Inflammatory macrophage treated with lipopolysaccharide for 4 hours (primary cell): ENCODE measurements at regions not wholly inside any gene's neighbourhood (a gene's known extent, or its start where the extent isn't known, plus 50 kb on each side); places are given as distances from the start of the nearest gene placed in this dataset.
"Not testable (repeated sequence)": the region's sequence is repeated elsewhere in the genome, so short reads cannot be mapped to it uniquely, and the experiment has no call there.

ENCODE experiments used
- DNase-seq: peaks from one replicate; pipeline ENCODE4 v3.0.0-alpha.2; 2020

- DNase-seq: no peak
Measured at GRCh38 chr2:44051593-44052347, 56.0 kb upstream of the LRPPRC start.

GRCh38 chr2:44052584-44052983 lies 56.8 kb upstream of the LRPPRC start:
- no peak for DNase-seq

- no peak for DNase-seq
Measured at GRCh38 chr2:44053052-44053451, 57.3 kb upstream of the LRPPRC start.

GRCh38 chr2:44053456-44053855 lies 57.7 kb upstream of the LRPPRC start:
- no peak for DNase-seq

GRCh38 chr2:44055229-44055628 lies 59.4 kb upstream of the LRPPRC start:
- DNase-seq: no peak

GRCh38 chr2:44055664-44056063 lies 59.9 kb upstream of the LRPPRC start:
- no peak for DNase-seq

- no peak for DNase-seq
Measured at GRCh38 chr2:44056947-44057346, 61.2 kb upstream of the LRPPRC start.

GRCh38 chr2:44060286-44060685 lies 64.5 kb upstream of the LRPPRC start:
- DNase-seq: not testable (repeated sequence)

GRCh38 chr2:44060990-44061389 lies 65.2 kb upstream of the LRPPRC start:
- no peak for DNase-seq

- no peak for DNase-seq
Measured at GRCh38 chr2:44061469-44061868, 65.7 kb upstream of the LRPPRC start.

GRCh38 chr2:44061876-44062275 lies 66.1 kb upstream of the LRPPRC start:
- no peak for DNase-seq

- DNase-seq: no peak
Measured at GRCh38 chr2:44063033-44063432, 67.2 kb upstream of the LRPPRC start.

GRCh38 chr2:44064281-44064680 lies 68.5 kb upstream of the LRPPRC start:
- not testable (repeated sequence) for DNase-seq

- not testable (repeated sequence) for DNase-seq
Measured at GRCh38 chr2:44067012-44067790, 71.4 kb upstream of the LRPPRC start.

- not testable (repeated sequence) for DNase-seq
Measured at GRCh38 chr2:44067791-44068181, 72.0 kb upstream of the LRPPRC start.

GRCh38 chr2:44071454-44072046 lies 75.8 kb upstream of the LRPPRC start:
- no peak for DNase-seq

- not testable (repeated sequence) for DNase-seq
Measured at GRCh38 chr2:44073667-44074066, 77.9 kb upstream of the LRPPRC start.

GRCh38 chr2:44074795-44075194 lies 79.0 kb upstream of the LRPPRC start:
- not testable (repeated sequence) for DNase-seq

GRCh38 chr2:44075541-44075940 lies 79.8 kb upstream of the LRPPRC start:
- no peak for DNase-seq

- no peak for DNase-seq
Measured at GRCh38 chr2:44077942-44078511, 82.2 kb upstream of the LRPPRC start.

- DNase-seq: no peak
Measured at GRCh38 chr2:44079686-44080085, 83.9 kb upstream of the LRPPRC start.

- DNase-seq: peak; percentile 25
Measured at GRCh38 chr2:44083054-44083453, 85.6 kb upstream of the PPM1B start.

GRCh38 chr2:44084850-44085249 lies 83.8 kb upstream of the PPM1B start:
- DNase-seq: no peak

- no peak for DNase-seq
Measured at GRCh38 chr2:44086629-44087028, 82.0 kb upstream of the PPM1B start.
